ENCODE measurements at regions not wholly inside any gene's neighbourhood (a gene's known extent, or its start where the extent isn't known, plus 50 kb on each side); places are given as distances from the start of the nearest gene placed in this dataset.
A peak's percentile ranks its signal among the peaks of the same experiment; 100 is the strongest.
"Not testable (repeated sequence)": the region's sequence is repeated elsewhere in the genome, so short reads cannot be mapped to it uniquely, and the experiment has no call there.

DNA sequence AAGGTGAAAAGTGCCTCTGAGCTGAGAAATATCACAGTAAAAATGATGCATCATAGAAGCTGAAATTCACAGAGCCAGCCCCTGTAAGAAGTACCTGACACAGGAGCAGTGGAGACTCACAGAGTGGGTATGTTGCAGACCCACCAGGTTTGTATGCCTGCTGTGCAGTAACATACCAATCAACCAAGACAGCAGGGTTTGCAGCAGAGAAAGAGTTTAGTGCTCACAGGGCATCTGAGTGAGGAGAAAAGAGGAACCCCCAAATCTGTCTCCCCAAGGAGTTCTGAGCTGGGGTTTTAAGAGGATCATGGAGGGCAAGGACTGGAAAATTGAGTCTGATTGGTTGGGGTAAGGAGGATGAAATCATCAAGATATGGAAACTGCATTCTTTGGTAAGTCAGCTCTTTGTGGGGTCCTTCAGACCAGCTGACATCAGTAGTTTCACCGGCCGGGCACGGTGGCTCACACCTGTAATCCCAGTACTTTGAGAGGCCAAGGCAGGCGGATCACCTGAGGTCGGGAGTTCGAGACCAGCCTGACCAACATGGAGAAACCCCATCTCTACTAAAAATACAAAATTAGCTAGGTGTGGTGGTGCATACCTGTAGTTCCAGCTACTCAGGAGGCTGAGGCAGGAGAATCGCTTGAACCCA, 83.5 kb upstream of the MRI1 start:
- POLR2A ChIA-PET, CTCF ChIA-PET: not testable (repeated sequence)

DNA sequence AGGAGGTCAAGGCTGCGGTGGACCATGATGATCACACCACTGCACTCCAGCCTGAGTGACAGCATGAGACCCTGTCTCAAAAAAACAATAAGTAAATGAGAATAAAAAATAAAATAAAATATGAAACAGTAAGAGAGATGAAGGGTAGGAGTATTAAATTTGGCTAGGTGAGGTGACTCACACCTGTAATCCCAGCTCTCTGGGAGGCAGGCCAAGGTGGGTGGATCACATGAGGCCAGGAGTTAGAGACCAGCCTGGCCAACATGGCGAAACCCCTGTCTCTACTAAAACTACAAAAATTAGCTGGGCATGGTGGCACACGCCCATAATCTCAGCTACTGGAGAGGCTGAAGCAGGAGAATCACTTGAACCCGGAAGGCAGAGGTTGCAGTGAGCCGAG, 87.4 kb upstream of the MRI1 start:
- DNase-seq; H3K4me1 Mint-ChIP-seq; H3K9me3 ChIP-seq (ENCODE audit: control insufficient read depth in 2 of 3, low read length in 3 of 3); H3K4me3 Mint-ChIP-seq; H3K4me1 ChIP-seq (ENCODE audit: control insufficient read depth in 2 of 2, insufficient read depth in 2 of 2, low read length in 2 of 2); H3K36me3 ChIP-seq (ENCODE audit: control insufficient read depth in 2 of 3, insufficient read depth in 3 of 3, low read length in 3 of 3); CTCF ChIA-PET; H3K27me3 ChIP-seq (ENCODE audit: control insufficient read depth in 2 of 2, insufficient read depth in 2 of 2, low read length in 2 of 2); POLR2A ChIA-PET; H3K4me3 ChIP-seq (ENCODE audit: low read length); intact Hi-C loops (cut with micrococcal nuclease); H3K27ac ChIP-seq (ENCODE audit: low read depth, low read length); H3K27ac Mint-ChIP-seq; ATAC-seq: not testable (repeated sequence)
- peaks cover 8 to 58% (median 26%) of the 10 kb centered on the region in 11 donors for H3K9me3 Mint-ChIP-seq
- H3K27me3 Mint-ChIP-seq = peaks cover 0 to 24% (median 16%) of the 10 kb centered on the region in 5 donors
- peaks cover 3 to 20% (median 10%) of the 10 kb centered on the region in 5 donors for H3K36me3 Mint-ChIP-seq

More for the DNA sequence above, 83.5 kb upstream of the MRI1 start:
- DNase-seq; intact Hi-C loops (cut with micrococcal nuclease); H3K36me3 ChIP-seq (ENCODE audit: control insufficient read depth in 2 of 3, insufficient read depth in 3 of 3, low read length in 3 of 3); H3K4me3 Mint-ChIP-seq; ATAC-seq; H3K4me1 ChIP-seq (ENCODE audit: control insufficient read depth in 2 of 2, insufficient read depth in 2 of 2, low read length in 2 of 2); H3K4me3 ChIP-seq (ENCODE audit: low read length); H3K27ac ChIP-seq (ENCODE audit: low read depth, low read length); H3K27me3 ChIP-seq (ENCODE audit: control insufficient read depth in 2 of 2, insufficient read depth in 2 of 2, low read length in 2 of 2); H3K9me3 ChIP-seq (ENCODE audit: control insufficient read depth in 2 of 3, low read length in 3 of 3); H3K4me1 Mint-ChIP-seq: not testable (repeated sequence)
- Mint-ChIP-seq H3K27me3 (peaks cover 0 to 28% (median 23%) of the 10 kb centered on the region in 5 donors), H3K27ac (peak overlapping the region in 1 of 9 donors; percentile 19), H3K36me3 (peaks cover 3 to 16% (median 10%) of the 10 kb centered on the region in 5 donors), H3K9me3 (peaks cover 8 to 53% (median 25%) of the 10 kb centered on the region in 11 donors)

- H3K36me3 Mint-ChIP-seq; H3K27ac ChIP-seq (ENCODE audit: low read depth, low read length); CTCF ChIA-PET; intact Hi-C loops (cut with micrococcal nuclease); H3K4me3 ChIP-seq (ENCODE audit: low read length); H3K4me1 Mint-ChIP-seq; H3K36me3 ChIP-seq (ENCODE audit: control insufficient read depth in 2 of 3, insufficient read depth in 3 of 3, low read length in 3 of 3); H3K4me1 ChIP-seq (ENCODE audit: control insufficient read depth in 2 of 2, insufficient read depth in 2 of 2, low read length in 2 of 2); POLR2A ChIA-PET; H3K4me3 Mint-ChIP-seq; H3K9me3 ChIP-seq (ENCODE audit: control insufficient read depth in 2 of 3, low read length in 3 of 3); H3K27me3 ChIP-seq (ENCODE audit: control insufficient read depth in 2 of 2, insufficient read depth in 2 of 2, low read length in 2 of 2): not testable (repeated sequence)
- peaks cover 0 to 22% (median 6%) of the 10 kb centered on the region in 11 donors for H3K9me3 Mint-ChIP-seq
- DNase-seq = peak in 6 of 9 donors; percentile 6 to 52 (median 22)
- peaks cover 0 to 13% (median 5%) of the 10 kb centered on the region in 5 donors for H3K27me3 Mint-ChIP-seq
- peak; percentile 26 for ATAC-seq
- H3K27ac Mint-ChIP-seq = peak overlapping the region in 3 of 9 donors; percentile 29 to 38 (median 36)
Observed at GRCh38 chr19:13672480-13673175, 91.7 kb upstream of the MRI1 start.

DNA sequence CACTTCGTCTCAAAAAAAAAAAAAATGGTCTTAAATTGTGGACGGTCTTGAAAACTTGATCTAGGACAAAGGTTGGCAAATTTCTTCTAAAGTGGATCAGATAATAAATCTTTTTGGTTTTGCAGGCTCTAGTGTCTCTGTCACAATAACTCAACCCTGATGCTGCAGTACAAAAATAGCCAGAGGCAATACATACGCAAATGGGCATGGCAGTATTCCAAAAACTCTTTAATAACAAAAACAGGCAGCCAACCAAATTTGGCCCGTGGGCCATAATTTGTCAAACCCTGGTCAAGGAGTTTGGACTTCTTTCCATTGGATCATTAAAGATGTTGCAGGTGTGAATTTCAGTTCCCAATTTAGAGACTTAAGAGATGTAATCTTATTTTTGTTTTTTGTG, 93.5 kb upstream of the MRI1 start:
- DNase-seq = no peak
- Histone ChIP-seq H3K27ac (ENCODE audit: low read depth, low read length) (no peak overlapping the region), H3K4me1 (ENCODE audit: control insufficient read depth in 2 of 2, insufficient read depth in 2 of 2, low read length in 2 of 2) (no peaks in the 10 kb centered on the region), H3K9me3 (ENCODE audit: control insufficient read depth in 2 of 3, low read length in 3 of 3) (no peaks in the 10 kb centered on the region), H3K27me3 (ENCODE audit: control insufficient read depth in 2 of 2, insufficient read depth in 2 of 2, low read length in 2 of 2) (no peaks in the 10 kb centered on the region), H3K36me3 (ENCODE audit: control insufficient read depth in 2 of 3, insufficient read depth in 3 of 3, low read length in 3 of 3) (no peaks in the 10 kb centered on the region), H3K4me3 (ENCODE audit: low read length) (no peak overlapping the region)
- Mint-ChIP-seq H3K36me3 (peaks cover 0 to 5% (median 0%) of the 10 kb centered on the region in 5 donors), H3K4me1 (no peaks in the 10 kb centered on the region), H3K27me3 (peaks cover 0 to 7% (median 0%) of the 10 kb centered on the region in 5 donors), H3K9me3 (peaks cover 0 to 17% (median 3%) of the 10 kb centered on the region in 11 donors), H3K4me3 (no peak overlapping the region), H3K27ac (no peak overlapping the region)
- no peak for ATAC-seq
- POLR2A ChIA-PET = no interaction called here
- intact Hi-C loops (cut with micrococcal nuclease) = no loop called here
- CTCF ChIA-PET = no interaction called here

GRCh38 chr19:13669780-13670355, 94.5 kb upstream of the MRI1 start:
- intact Hi-C loops (cut with micrococcal nuclease) = no loop called here
- Histone ChIP-seq H3K36me3 (ENCODE audit: control insufficient read depth in 2 of 3, insufficient read depth in 3 of 3, low read length in 3 of 3) (no peaks in the 10 kb centered on the region), H3K27me3 (ENCODE audit: control insufficient read depth in 2 of 2, insufficient read depth in 2 of 2, low read length in 2 of 2) (no peaks in the 10 kb centered on the region), H3K27ac (ENCODE audit: low read depth, low read length) (no peak overlapping the region), H3K9me3 (ENCODE audit: control insufficient read depth in 2 of 3, low read length in 3 of 3) (no peaks in the 10 kb centered on the region), H3K4me1 (ENCODE audit: control insufficient read depth in 2 of 2, insufficient read depth in 2 of 2, low read length in 2 of 2) (no peaks in the 10 kb centered on the region), H3K4me3 (ENCODE audit: low read length) (no peak overlapping the region)
- ChIA-PET CTCF (no interaction called here), POLR2A (no interaction called here)
- DNase-seq = no peak
- H3K27me3 Mint-ChIP-seq = peaks cover 0 to 7% (median 0%) of the 10 kb centered on the region in 5 donors
- H3K36me3 Mint-ChIP-seq = peaks cover 0 to 5% (median 0%) of the 10 kb centered on the region in 5 donors
- no peak for ATAC-seq
- peaks cover 0 to 14% (median 2%) of the 10 kb centered on the region in 11 donors for H3K9me3 Mint-ChIP-seq
- H3K4me3 Mint-ChIP-seq = no peak overlapping the region
- no peaks in the 10 kb centered on the region for H3K4me1 Mint-ChIP-seq
- H3K27ac Mint-ChIP-seq = no peak overlapping the region

DNA sequence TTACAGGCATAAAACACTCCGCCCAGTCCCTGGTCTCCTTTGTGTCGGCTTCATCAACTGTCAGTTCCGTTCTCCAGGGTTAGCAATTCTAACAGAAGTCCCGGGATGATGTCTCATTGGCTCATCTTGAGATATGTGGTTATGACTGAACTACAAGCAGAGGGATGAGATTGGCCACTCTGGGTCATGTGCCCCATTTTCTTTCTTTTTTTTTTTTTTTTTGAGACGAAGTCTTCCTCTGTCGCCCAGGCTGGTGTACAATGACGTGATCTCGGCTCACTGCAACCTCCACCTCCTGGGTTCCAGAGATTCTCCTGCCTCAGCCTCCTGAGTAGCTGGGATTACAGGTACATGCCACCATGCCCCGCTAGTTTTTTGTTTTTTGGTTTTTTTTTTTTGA, 95.4 kb upstream of the MRI1 start:
- peaks cover 0 to 7% (median 0%) of the 10 kb centered on the region in 5 donors for H3K27me3 Mint-ChIP-seq

More for the DNA sequence above, 95.4 kb upstream of the MRI1 start:
- Histone ChIP-seq H3K27me3 (ENCODE audit: control insufficient read depth in 2 of 2, insufficient read depth in 2 of 2, low read length in 2 of 2) (no peaks in the 10 kb centered on the region), H3K27ac (ENCODE audit: low read depth, low read length) (no peak overlapping the region), H3K4me3 (ENCODE audit: low read length) (no peak overlapping the region), H3K4me1 (ENCODE audit: control insufficient read depth in 2 of 2, insufficient read depth in 2 of 2, low read length in 2 of 2) (no peaks in the 10 kb centered on the region), H3K9me3 (ENCODE audit: control insufficient read depth in 2 of 3, low read length in 3 of 3) (no peaks in the 10 kb centered on the region), H3K36me3 (ENCODE audit: control insufficient read depth in 2 of 3, insufficient read depth in 3 of 3, low read length in 3 of 3) (no peaks in the 10 kb centered on the region)
- ATAC-seq (no peak), DNase-seq (no peak)
- no peak overlapping the region for H3K4me3 Mint-ChIP-seq
- no peak overlapping the region for H3K27ac Mint-ChIP-seq
- peaks cover 0 to 14% (median 2%) of the 10 kb centered on the region in 11 donors for H3K9me3 Mint-ChIP-seq
- POLR2A ChIA-PET = no interaction called here
- CTCF ChIA-PET = interaction anchor here (0.6 kb wide), 1 partner anchor 16 kb away, joined by 3 read pairs; no protein-coding TSS in a partner anchor
- no peaks in the 10 kb centered on the region for H3K4me1 Mint-ChIP-seq
- intact Hi-C loops (cut with micrococcal nuclease) = no loop called here
- H3K36me3 Mint-ChIP-seq = peaks cover 0 to 5% (median 0%) of the 10 kb centered on the region in 5 donors
